ENCODE measurements at regions not wholly inside any gene's neighbourhood (a gene's known extent, or its start where the extent isn't known, plus 50 kb on each side); places are given as distances from the start of the nearest gene placed in this dataset.

DNA sequence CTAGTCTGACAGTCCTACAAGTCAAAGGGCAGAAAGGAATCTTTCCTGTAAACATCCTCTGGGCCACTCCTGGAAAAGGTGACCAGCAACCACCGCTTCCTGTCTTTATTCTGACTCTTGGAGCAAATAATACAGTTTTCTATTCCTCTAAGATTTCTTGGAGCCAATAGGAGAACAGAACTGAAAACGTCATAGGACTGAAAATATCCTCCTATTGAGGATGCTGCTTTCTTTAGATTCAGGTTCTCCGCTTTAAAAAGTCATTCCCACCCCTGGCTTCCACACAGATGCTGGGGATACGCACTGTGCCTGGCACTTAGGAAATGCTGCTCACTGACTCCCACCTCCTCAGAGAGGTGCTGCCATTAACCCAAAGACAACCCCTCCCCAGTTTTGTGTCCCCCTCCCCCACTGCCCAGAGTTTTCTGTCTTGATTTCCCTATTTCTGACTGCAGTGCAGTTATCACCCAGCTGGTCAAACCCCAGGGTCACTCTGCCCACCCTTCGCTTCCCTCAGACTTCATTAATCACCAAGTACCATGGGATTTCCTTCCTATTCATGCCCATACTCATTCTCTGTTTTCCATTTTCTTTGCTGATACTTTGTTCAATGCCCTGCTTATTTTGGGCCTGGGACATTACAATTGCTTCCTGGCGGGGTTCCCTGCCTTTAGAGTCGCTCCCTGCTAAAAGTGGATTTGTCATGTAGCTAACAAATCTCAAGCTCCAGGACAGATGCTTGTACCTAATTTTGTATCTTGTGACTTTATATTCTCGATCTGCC, 82.1 kb upstream of the ARHGAP29 start:
- TF ChIP-seq SNAI2 (CRISPR knock-in tag; IDR thresholded peaks at IDR 0.05) = no peak
- TF ChIP-seq GLIS3 (CRISPR knock-in tag; IDR thresholded peaks at IDR 0.05) = no peak
- TF ChIP-seq ARNTL (CRISPR knock-in tag; IDR thresholded peaks at IDR 0.05; ENCODE audit: borderline replicate concordance, low read depth) = no peak

Measured in SK-N-SH treated with all-trans-retinoic acid at 6 μM for 48 hours (cell line).